Right lobe of liver (tissue), 6 donors: ENCODE measurements at regions not wholly inside any gene's neighbourhood (a gene's known extent, or its start where the extent isn't known, plus 50 kb on each side); places are given as distances from the start of the nearest gene placed in this dataset.

Experiments
- ATAC-seq, 4 donors: fragments of 200-7000 bp; cut with Tn5 transposase; one replicate each; pipeline ENCODE4 v1.9.1; 2020; ENCODE audit warnings: mild to moderate bottlenecking in 4 of 4, moderate library complexity in 4 of 4
- DNase-seq, 3 donors: peaks; one replicate each; pipeline ENCODE4 v3.0.0-alpha.2; 2020
- H3K27ac ChIP-seq, 3 donors: fragments of 200-600 bp; one replicate each; pipeline ENCODE4 v1.8.0; 2022
- H3K27me3 ChIP-seq, 2 donors: fragments of 200-600 bp; one replicate each; pipeline ENCODE4 v1.8.0; 2022
- H3K36me3 ChIP-seq, 4 donors: fragments of 200-600 bp; sonication (generic) in 1 of 4; one replicate each; pipeline versions ENCODE4 v1.5.1 to v1.8.0; 2017 to 2022; ENCODE audit warnings: control low read depth in 1 of 4
- H3K4me1 ChIP-seq, 4 donors: fragments of 200-600 bp; sonication (generic) in 1 of 4; one replicate each; pipeline versions ENCODE4 v1.5.1 to v1.8.0; 2017 to 2022; ENCODE audit warnings: control low read depth in 1 of 4
- H3K4me3 ChIP-seq, 3 donors: fragments of 200-600 bp; one replicate each; pipeline ENCODE4 v1.8.0; 2022
- H3K9me3 ChIP-seq, 4 donors: fragments of 200-600 bp; sonication (generic) in 1 of 4; one replicate each; pipeline versions ENCODE4 v1.5.1 to v1.8.0; 2017 to 2022; ENCODE audit warnings: control low read depth in 1 of 4
- POLR2A ChIP-seq: fragments of 450-650 bp; IDR thresholded peaks from one replicate; pipeline ENCODE4 v1.6.1; 2017; ENCODE audit warnings: antibody characterized with exemption, mild to moderate bottlenecking
- WGBS: methylation state at CpG from one replicate; pipeline ENCODE4 v1.1.6; 2018; ENCODE audit warnings: low coverage, low lambda C conversion rate; ENCODE audit not compliant: insufficient coverage; ENCODE audit errors: missing lambda C conversion rate; 5-methylcytosine and 5-hydroxymethylcytosine counted together
- intact Hi-C, 2 donors: fragments of 100-400 bp; cut with DNase I; formaldehyde crosslinking; loops; one replicate each; pipeline versions ENCODE4 v1.11.2 to v1.14.1; 2022
- TF ChIP-seq, protein P1 (sequence below), 4 donors: fragments of 200-600 bp in 3 of 4; fragments of 450-650 bp in 1 of 4; IDR thresholded peaks; one replicate each; pipeline versions ENCODE4 v1.5.1 to v1.8.0; 2016 to 2022; ENCODE audit warnings: antibody characterized with exemption in 4 of 4, mild to moderate bottlenecking in 2 of 4
- donor health status: DM: no; HTN: yes; CAD: no.
- donor health status: DM: no; HTN: no; CAD: no.
- donor health status: DM: no; HTN: no; CAD: no.
- donor health status: DM: no; HTN: yes; CAD: no.
- donor health status: DM: no; HTN: yes; CAD: no.

DNA sequence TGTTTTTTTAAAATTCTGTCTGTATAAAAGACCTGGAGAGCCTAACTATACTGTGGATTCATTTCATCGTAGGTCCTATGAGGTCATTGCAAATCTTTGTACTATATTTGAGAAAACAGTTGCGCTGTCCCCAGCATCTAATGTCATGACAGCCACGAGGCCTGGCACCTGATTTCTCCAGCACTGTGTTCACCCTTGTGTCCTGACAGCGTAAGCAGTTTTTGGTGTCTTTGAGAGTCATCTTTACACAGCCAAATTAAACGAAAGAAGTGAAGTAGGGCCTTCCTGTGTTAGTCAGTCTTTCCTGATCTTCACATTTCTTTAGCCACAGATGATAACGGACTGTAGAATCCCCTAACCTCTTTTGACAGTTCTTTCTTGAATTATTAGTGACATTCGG, 70.6 kb upstream of the PHACTR2 start:
- DNase-seq (no peak), ATAC-seq (peak in 3 of 4 donors; percentile 46 to 77 (median 66))
- Histone ChIP-seq H3K9me3 (no peaks in the 10 kb centered on the region), H3K4me1 (no peaks in the 10 kb centered on the region), H3K4me3 (no peak overlapping the region), H3K27ac (no peak overlapping the region), H3K27me3 (no peaks in the 10 kb centered on the region), H3K36me3 (no peaks in the 10 kb centered on the region)
- intact Hi-C loops: loop anchor here in 1 of 2 donors (10.0 kb wide), 1 partner anchor 68 kb away; the partner anchor contains the start of gene PHACTR2
- whole genome bisulfite sequencing: 47% methylated on average over 7 of the region's 7 CpGs
- no peak for TF ChIP-seq POLR2A
- TF ChIP-seq, protein P1, sequence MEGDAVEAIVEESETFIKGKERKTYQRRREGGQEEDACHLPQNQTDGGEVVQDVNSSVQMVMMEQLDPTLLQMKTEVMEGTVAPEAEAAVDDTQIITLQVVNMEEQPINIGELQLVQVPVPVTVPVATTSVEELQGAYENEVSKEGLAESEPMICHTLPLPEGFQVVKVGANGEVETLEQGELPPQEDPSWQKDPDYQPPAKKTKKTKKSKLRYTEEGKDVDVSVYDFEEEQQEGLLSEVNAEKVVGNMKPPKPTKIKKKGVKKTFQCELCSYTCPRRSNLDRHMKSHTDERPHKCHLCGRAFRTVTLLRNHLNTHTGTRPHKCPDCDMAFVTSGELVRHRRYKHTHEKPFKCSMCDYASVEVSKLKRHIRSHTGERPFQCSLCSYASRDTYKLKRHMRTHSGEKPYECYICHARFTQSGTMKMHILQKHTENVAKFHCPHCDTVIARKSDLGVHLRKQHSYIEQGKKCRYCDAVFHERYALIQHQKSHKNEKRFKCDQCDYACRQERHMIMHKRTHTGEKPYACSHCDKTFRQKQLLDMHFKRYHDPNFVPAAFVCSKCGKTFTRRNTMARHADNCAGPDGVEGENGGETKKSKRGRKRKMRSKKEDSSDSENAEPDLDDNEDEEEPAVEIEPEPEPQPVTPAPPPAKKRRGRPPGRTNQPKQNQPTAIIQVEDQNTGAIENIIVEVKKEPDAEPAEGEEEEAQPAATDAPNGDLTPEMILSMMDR (IDR thresholded peaks at IDR 0.05): no peak

DNA sequence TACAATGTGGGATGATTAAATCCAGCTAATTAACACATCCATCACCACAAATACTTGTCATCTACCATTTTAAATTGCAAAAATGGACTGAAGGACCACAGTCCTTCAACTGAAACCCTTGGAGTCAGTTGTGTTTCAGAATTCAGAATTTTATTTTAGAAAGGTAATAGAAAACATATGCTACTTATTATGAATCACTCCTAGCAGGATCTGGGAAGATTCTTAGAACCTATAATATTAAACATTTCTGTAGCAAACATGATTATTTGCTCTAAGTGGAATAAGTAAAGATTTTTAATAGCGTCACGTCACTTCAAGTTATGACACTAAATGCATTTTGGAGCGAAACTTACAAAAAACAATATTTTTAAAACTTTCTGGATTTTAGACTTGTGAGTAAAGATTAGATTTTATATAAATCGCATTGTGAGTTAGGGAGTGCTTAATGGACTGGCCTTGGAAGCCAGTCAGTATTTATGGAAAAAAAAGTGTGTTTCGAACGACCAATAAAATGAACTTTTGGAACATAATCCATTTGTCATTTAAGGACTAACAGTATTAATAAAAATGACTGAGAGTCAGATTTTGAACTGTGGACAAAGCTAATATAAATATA, 71.8 kb upstream of the PHACTR2 start:
- no peak for ATAC-seq
- DNase-seq: no peak
- TF ChIP-seq POLR2A: no peak
- TF ChIP-seq, protein P1 (IDR thresholded peaks at IDR 0.05): no peak
- Histone ChIP-seq H3K9me3 (no peaks in the 10 kb centered on the region), H3K4me3 (no peak overlapping the region), H3K27ac (no peak overlapping the region), H3K27me3 (no peaks in the 10 kb centered on the region), H3K4me1 (no peaks in the 10 kb centered on the region), H3K36me3 (no peaks in the 10 kb centered on the region)
- 83% methylated on average over 6 of the region's 6 CpGs for WGBS
- intact Hi-C loops: loop anchor here in 1 of 2 donors (10.0 kb wide), 1 partner anchor 69 kb away; the partner anchor contains the start of gene PHACTR2

DNA sequence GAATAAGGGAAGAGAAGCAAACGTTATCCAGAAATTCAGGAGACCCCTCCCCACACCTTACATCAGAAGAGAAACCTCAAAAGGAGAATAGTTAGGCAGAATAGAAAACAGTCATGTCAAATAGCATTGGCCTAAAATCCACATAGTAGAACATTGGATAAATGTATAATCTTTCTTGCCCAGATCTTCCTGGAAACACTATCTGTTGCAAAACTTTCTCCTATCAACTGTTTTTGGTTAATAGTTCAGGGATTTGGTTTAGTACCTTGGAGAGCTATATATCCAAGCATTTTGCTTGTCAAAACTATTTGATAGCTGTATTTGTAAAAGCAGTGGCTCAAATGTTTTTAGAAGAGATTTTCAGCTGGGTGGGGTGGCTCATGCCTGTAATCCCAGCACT, 74.3 kb upstream of the PHACTR2 start:
- ATAC-seq (peak in 3 of 4 donors; percentile 72 to 77 (median 73)), DNase-seq (no peak)
- TF ChIP-seq, protein P1 (IDR thresholded peaks at IDR 0.05): no peak
- no peak for TF ChIP-seq POLR2A
- Histone ChIP-seq H3K4me1 (no peaks in the 10 kb centered on the region), H3K27ac (peak overlapping the region in 1 of 3 donors; percentile 27), H3K36me3 (no peaks in the 10 kb centered on the region), H3K4me3 (no peak overlapping the region), H3K9me3 (no peaks in the 10 kb centered on the region), H3K27me3 (no peaks in the 10 kb centered on the region)
- intact Hi-C loops: loop anchor here in 1 of 2 donors (10.0 kb wide), 1 partner anchor 71 kb away; the partner anchor contains the start of gene PHACTR2
- 73% methylated on average over 1 of the region's 1 CpG for WGBS

DNA sequence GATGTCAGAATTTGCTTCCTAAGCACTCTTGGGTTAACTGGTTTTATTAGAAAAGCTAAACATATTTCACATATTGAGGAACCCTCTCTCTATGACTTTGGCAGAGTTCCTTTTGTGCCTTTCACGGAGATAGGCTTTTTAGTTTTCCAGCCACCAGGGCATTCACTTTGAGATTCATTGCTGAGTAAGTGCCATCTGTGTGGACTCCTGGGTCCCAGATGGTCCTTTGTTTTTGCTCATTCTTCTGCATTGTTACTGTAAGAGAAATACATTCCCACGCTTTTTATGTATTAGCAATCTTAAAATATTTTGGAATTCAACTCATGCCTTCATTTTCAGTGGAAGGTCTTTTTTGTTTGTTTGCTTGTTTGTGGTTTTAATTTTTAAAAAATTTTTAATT, 76.3 kb upstream of the PHACTR2 start:
- 0% methylated on average over 1 of the region's 2 CpGs for WGBS
- H3K36me3 ChIP-seq: no peaks in the 10 kb centered on the region
- no peaks in the 10 kb centered on the region for H3K4me1 ChIP-seq
- H3K9me3 ChIP-seq: no peaks in the 10 kb centered on the region
- DNase-seq: no peak
- no peak overlapping the region for H3K4me3 ChIP-seq
- H3K27me3 ChIP-seq: no peaks in the 10 kb centered on the region
- no peak for ATAC-seq
- no peak overlapping the region for H3K27ac ChIP-seq
- TF ChIP-seq, protein P1 (IDR thresholded peaks at IDR 0.05): no peak
- no peak for TF ChIP-seq POLR2A
- intact Hi-C loops: loop anchor here in 1 of 2 donors (10.0 kb wide), 1 partner anchor 73 kb away; the partner anchor contains the start of gene PHACTR2
